ENCODE measurements at regions not wholly inside any gene's neighbourhood (a gene's known extent, or its start where the extent isn't known, plus 50 kb on each side); places are given as distances from the start of the nearest gene placed in this dataset.

DNA sequence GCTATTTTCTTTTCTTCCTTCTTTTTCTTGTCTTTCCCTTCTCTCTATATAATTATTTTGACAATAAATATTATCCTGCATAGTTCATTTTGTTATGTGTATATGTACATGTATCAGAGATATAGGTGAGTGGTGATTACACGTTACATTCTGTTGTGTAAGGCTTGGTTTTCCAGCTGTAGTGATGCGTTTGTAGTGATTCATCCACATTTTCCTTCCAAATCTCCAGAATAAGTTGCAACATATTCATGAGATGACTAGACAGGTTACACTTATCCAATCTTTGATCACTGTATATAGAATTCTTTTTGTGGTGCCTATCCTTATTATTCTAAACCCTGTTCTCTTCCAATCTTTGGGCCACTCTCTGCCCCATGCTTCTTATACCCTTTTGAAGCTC is 540.2 kb downstream of the GBA3 start:
- no peak overlapping the region for H3K27ac ChIP-seq
- TF ChIP-seq CTCF (IDR thresholded peaks at IDR 0.05) = no peak
- no peaks in the 10 kb centered on the region for H3K9me3 ChIP-seq
- no peak for ATAC-seq
- H3K4me3 ChIP-seq = no peak overlapping the region
- 83 to 87% (median 85%) methylated on average over 2 of the region's 2 CpGs for WGBS, 3 donors
- intact Hi-C loops (cut with DNase I) = no loop called here
- H3K36me3 ChIP-seq (ENCODE audit: insufficient read depth in 1 of 2, low read depth in 1 of 2) = no peaks in the 10 kb centered on the region
- DNase-seq = no peak
- peaks cover 25% of the 10 kb centered on the region for H3K4me1 ChIP-seq
- no peaks in the 10 kb centered on the region for H3K27me3 ChIP-seq (ENCODE audit: insufficient read depth in 3 of 3, low read length in 2 of 3)

GRCh38 chr4:23225564-23225963 is 532.8 kb downstream of the GBA3 start:
- no peaks in the 10 kb centered on the region for H3K9me3 ChIP-seq
- DNase-seq (no peak), ATAC-seq (no peak)
- H3K27ac ChIP-seq = no peak overlapping the region
- no peaks in the 10 kb centered on the region for H3K4me1 ChIP-seq
- intact Hi-C loops (cut with DNase I) = no loop called here
- 71 to 93% (median 89%) methylated on average over 1 of the region's 1 CpG for WGBS, 3 donors
- TF ChIP-seq CTCF (IDR thresholded peaks at IDR 0.05) = no peak
- no peak overlapping the region for H3K4me3 ChIP-seq
- H3K27me3 ChIP-seq (ENCODE audit: insufficient read depth in 3 of 3, low read length in 2 of 3) = no peaks in the 10 kb centered on the region
- no peaks in the 10 kb centered on the region for H3K36me3 ChIP-seq (ENCODE audit: insufficient read depth in 1 of 2, low read depth in 1 of 2)

GRCh38 chr4:23224684-23225420 is 532.1 kb downstream of the GBA3 start:
- no peak for TF ChIP-seq CTCF (IDR thresholded peaks at IDR 0.05)
- Histone ChIP-seq H3K27ac (no peak overlapping the region), H3K36me3 (ENCODE audit: insufficient read depth in 1 of 2, low read depth in 1 of 2) (no peaks in the 10 kb centered on the region), H3K4me3 (no peak overlapping the region), H3K4me1 (no peaks in the 10 kb centered on the region), H3K9me3 (no peaks in the 10 kb centered on the region), H3K27me3 (ENCODE audit: insufficient read depth in 3 of 3, low read length in 2 of 3) (no peaks in the 10 kb centered on the region)
- no peak for DNase-seq
- intact Hi-C loops (cut with DNase I) = no loop called here
- 55 to 60% (median 58%) methylated on average over 4 of the region's 4 CpGs for WGBS, 3 donors
- ATAC-seq = no peak

- H3K4me3 ChIP-seq = no peak overlapping the region
Observed at GRCh38 chr4:23220911-23221310, 528.2 kb downstream of the GBA3 start.

More at GRCh38 chr4:23220911-23221310, 528.2 kb downstream of the GBA3 start:
- Histone ChIP-seq H3K36me3 (ENCODE audit: insufficient read depth in 1 of 2, low read depth in 1 of 2) (no peaks in the 10 kb centered on the region), H3K9me3 (no peaks in the 10 kb centered on the region), H3K27ac (no peak overlapping the region), H3K27me3 (ENCODE audit: insufficient read depth in 3 of 3, low read length in 2 of 3) (no peaks in the 10 kb centered on the region), H3K4me1 (no peaks in the 10 kb centered on the region)
- 74 to 79% (median 76%) methylated on average over 2 of the region's 2 CpGs for WGBS, 3 donors
- DNase-seq (no peak), ATAC-seq (no peak)
- intact Hi-C loops (cut with DNase I) = no loop called here
- no peak for TF ChIP-seq CTCF (IDR thresholded peaks at IDR 0.05)

All from psoas muscle (tissue), 7 donors.